Ishikawa (cell line): ENCODE measurements at regions not wholly inside any gene's neighbourhood (a gene's known extent, or its start where the extent isn't known, plus 50 kb on each side); places are given as distances from the start of the nearest gene placed in this dataset.

ENCODE experiments used
- CEBPB ChIP-seq: IDR thresholded peaks from 2 replicates; pipeline ENCODE4 v1.6.1; 2012
- CREB1 ChIP-seq: IDR thresholded peaks from 2 replicates; pipeline ENCODE4 v1.6.1; 2012; ENCODE audit warnings: low read depth
- EGR1 ChIP-seq: IDR thresholded peaks from 2 replicates; pipeline ENCODE4 v1.6.1; 2012
- EP300 ChIP-seq: IDR thresholded peaks from 2 replicates; pipeline ENCODE4 v1.6.1; 2012; ENCODE audit warnings: borderline replicate concordance
- FOXM1 ChIP-seq: IDR thresholded peaks from 2 replicates; pipeline ENCODE4 v1.6.1; 2012; ENCODE audit warnings: low read depth, borderline replicate concordance
- MAX ChIP-seq: IDR thresholded peaks from 2 replicates; pipeline ENCODE4 v1.6.1; 2012
- NFIC ChIP-seq: IDR thresholded peaks from 2 replicates; pipeline ENCODE4 v1.6.1; 2012
- RAD21 ChIP-seq: IDR thresholded peaks from 2 replicates; pipeline ENCODE4 v1.6.1; 2012; ENCODE audit warnings: low read depth
- REST ChIP-seq: IDR thresholded peaks from 2 replicates; pipeline ENCODE4 v1.6.1; 2012; ENCODE audit warnings: low read depth, mild to moderate bottlenecking
- TAF1 ChIP-seq: IDR thresholded peaks from 2 replicates; pipeline ENCODE4 v1.6.1; 2012; ENCODE audit warnings: low read depth, mild to moderate bottlenecking
- TCF12 ChIP-seq: IDR thresholded peaks from 2 replicates; pipeline ENCODE4 v1.6.1; 2012; ENCODE audit warnings: low read depth
- TEAD4 ChIP-seq: IDR thresholded peaks from 2 replicates; pipeline ENCODE4 v1.6.1; 2012
- USF1 ChIP-seq: IDR thresholded peaks from 2 replicates; pipeline ENCODE4 v1.6.1; 2012
- YY1 ChIP-seq: IDR thresholded peaks from 2 replicates; pipeline ENCODE4 v1.6.1; 2012; ENCODE audit warnings: low read depth
- ZBTB7A ChIP-seq: IDR thresholded peaks from 2 replicates; pipeline ENCODE4 v1.6.1; 2012; ENCODE audit warnings: low read depth

GRCh38 chr5:174374206-174374605 is 328.7 kb downstream of the NSG2 start:
- no peak for TF ChIP-seq ZBTB7A
- no peak for TF ChIP-seq REST
- no peak for TF ChIP-seq FOXM1

- TF ChIP-seq USF1, result no peak
- no peak for TF ChIP-seq TCF12
- TF ChIP-seq CEBPB, result no peak
- TF ChIP-seq TEAD4, result no peak
- no peak for TF ChIP-seq ZBTB7A
- no peak for TF ChIP-seq REST
- TF ChIP-seq TAF1, result no peak
- TF ChIP-seq EGR1, result no peak
- TF ChIP-seq YY1, result no peak
- no peak for TF ChIP-seq MAX
- TF ChIP-seq NFIC, result no peak
- no peak for TF ChIP-seq FOXM1
- no peak for TF ChIP-seq RAD21
- no peak for TF ChIP-seq EP300
- TF ChIP-seq CREB1, result no peak
These were observed 330.6 kb downstream of the NSG2 start for GRCh38 chr5:174376056-174376455.

GRCh38 chr5:174376726-174377373 is 331.3 kb downstream of the NSG2 start:
- TF ChIP-seq REST (no peak), CEBPB (no peak), USF1 (no peak), MAX (no peak), TEAD4 (no peak), EP300 (no peak), EGR1 (no peak), RAD21 (no peak), FOXM1 (no peak)

- no peak for TF ChIP-seq EP300
- TF ChIP-seq RAD21, result no peak
- no peak for TF ChIP-seq MAX
- no peak for TF ChIP-seq USF1
- TF ChIP-seq CREB1, result no peak
- no peak for TF ChIP-seq CEBPB
- TF ChIP-seq TCF12, result no peak
- no peak for TF ChIP-seq NFIC
- TF ChIP-seq FOXM1, result no peak
- no peak for TF ChIP-seq YY1
- no peak for TF ChIP-seq REST
- TF ChIP-seq TEAD4, result no peak
- TF ChIP-seq EGR1, result no peak
- TF ChIP-seq TAF1, result no peak
- TF ChIP-seq ZBTB7A, result no peak
These were observed 332.8 kb downstream of the NSG2 start for GRCh38 chr5:174378121-174378874.
